A673 (cell line): ENCODE measurements at regions not wholly inside any gene's neighbourhood (a gene's known extent, or its start where the extent isn't known, plus 50 kb on each side); places are given as distances from the start of the nearest gene placed in this dataset.

Experiments
- BruUV-seq: library from RNA; stranded (reverse); fragments of 400-500 nt; replicated peaks from 2 replicates; lab custom pipeline; 2021; lab: Mats Ljungman, UMichigan
- CTCF ChIA-PET: fragments of 300-600 bp; sonication (Branson Sonifier 250); formaldehyde crosslinking; loops from one replicate; lab custom pipeline; 2022; ENCODE audit warnings: antibody characterized with exemption; lab: Charles Lee
- POLR2A ChIA-PET: fragments of 300-600 bp; sonication (Branson Sonifier 250); formaldehyde crosslinking; loops from one replicate; lab custom pipeline; 2022; ENCODE audit warnings: antibody characterized with exemption; ENCODE audit not compliant: low non-redundant PET; lab: Charles Lee
- DNase-seq: peaks from one replicate; pipeline ENCODE4 v3.0.0-alpha.2; 2015; ENCODE audit warnings: low spot score
- H3K27ac ChIP-seq: fragments of 200-600 bp; sonication (generic); 2 replicates; pipeline ENCODE4 v1.5.1; 2016; ENCODE audit warnings: mixed run types, low read depth, mild to moderate bottlenecking, mixed read lengths, antibody characterized with exemption, low read length; ENCODE audit not compliant: poor library complexity, severe bottlenecking
- H3K27me3 ChIP-seq: fragments of 200-600 bp; sonication (generic); replicated peaks from 2 replicates; pipeline ENCODE4 v1.6.1; 2017; ENCODE audit warnings: mixed run types, low read depth, mild to moderate bottlenecking, mixed read lengths, antibody characterized with exemption, low read length; ENCODE audit not compliant: insufficient read depth, poor library complexity
- H3K36me3 ChIP-seq: fragments of 200-600 bp; sonication (generic); 2 replicates; pipeline ENCODE4 v1.6.1; 2016; ENCODE audit warnings: mixed run types, mild to moderate bottlenecking, mixed read lengths, antibody characterized with exemption, low read length; ENCODE audit not compliant: insufficient read depth, poor library complexity, severe bottlenecking
- H3K4me1 ChIP-seq: fragments of 200-600 bp; sonication (generic); 2 replicates; pipeline ENCODE4 v1.6.1; 2017; ENCODE audit warnings: mixed run types, mild to moderate bottlenecking, mixed read lengths, antibody characterized with exemption, low read length; ENCODE audit not compliant: insufficient read depth, poor library complexity, severe bottlenecking
- H3K4me3 ChIP-seq: fragments of 200-600 bp; sonication (generic); 2 replicates; pipeline ENCODE4 v1.5.1; 2016; ENCODE audit warnings: low read depth, mixed run types, mild to moderate bottlenecking, mixed read lengths, low read length; ENCODE audit not compliant: poor library complexity, severe bottlenecking
- H3K9me3 ChIP-seq: fragments of 200-600 bp; sonication (generic); 2 replicates; pipeline ENCODE4 v1.6.1; 2016; ENCODE audit warnings: mixed run types, low read depth, mild to moderate bottlenecking, mixed read lengths, antibody characterized with exemption, low read length; ENCODE audit not compliant: poor library complexity, severe bottlenecking
- EZH2 ChIP-seq: fragments of 200-600 bp; sonication (generic); IDR thresholded peaks from 2 replicates; pipeline ENCODE4 v1.6.1; 2017; ENCODE audit warnings: borderline replicate concordance, low read depth, mild to moderate bottlenecking, mixed read lengths, antibody characterized with exemption, low read length; ENCODE audit not compliant: poor library complexity, severe bottlenecking
- intact Hi-C: fragments of 100-400 bp; cut with micrococcal nuclease; formaldehyde crosslinking; loops from one replicate; pipeline ENCODE4 v1.10.0; 2022; ENCODE audit not compliant: unreplicated experiment
- TF ChIP-seq, protein P1 (sequence below): fragments of 300-800, 200-600 bp; sonication (generic); conservative IDR thresholded peaks from 2 replicates; pipeline ENCODE4 v1.5.1; 2017; ENCODE audit warnings: low read depth, mild to moderate bottlenecking, antibody characterized with exemption, low read length, moderate library complexity, mixed read lengths

- no peaks in the 10 kb centered on the region for H3K36me3 ChIP-seq
- H3K9me3 ChIP-seq = no peaks in the 10 kb centered on the region
- no peak for DNase-seq
- H3K4me1 ChIP-seq = no peaks in the 10 kb centered on the region
- ChIA-PET CTCF (no interaction called here), POLR2A (interaction anchor here (0.6 kb wide), 1 partner anchor 143 kb away, joined by 3 read pairs; no protein-coding TSS in a partner anchor)
- no TSS peak for BruUV-seq
- H3K27me3 ChIP-seq = no peaks in the 10 kb centered on the region
- intact Hi-C loops = no loop called here
- TF ChIP-seq, protein P1, sequence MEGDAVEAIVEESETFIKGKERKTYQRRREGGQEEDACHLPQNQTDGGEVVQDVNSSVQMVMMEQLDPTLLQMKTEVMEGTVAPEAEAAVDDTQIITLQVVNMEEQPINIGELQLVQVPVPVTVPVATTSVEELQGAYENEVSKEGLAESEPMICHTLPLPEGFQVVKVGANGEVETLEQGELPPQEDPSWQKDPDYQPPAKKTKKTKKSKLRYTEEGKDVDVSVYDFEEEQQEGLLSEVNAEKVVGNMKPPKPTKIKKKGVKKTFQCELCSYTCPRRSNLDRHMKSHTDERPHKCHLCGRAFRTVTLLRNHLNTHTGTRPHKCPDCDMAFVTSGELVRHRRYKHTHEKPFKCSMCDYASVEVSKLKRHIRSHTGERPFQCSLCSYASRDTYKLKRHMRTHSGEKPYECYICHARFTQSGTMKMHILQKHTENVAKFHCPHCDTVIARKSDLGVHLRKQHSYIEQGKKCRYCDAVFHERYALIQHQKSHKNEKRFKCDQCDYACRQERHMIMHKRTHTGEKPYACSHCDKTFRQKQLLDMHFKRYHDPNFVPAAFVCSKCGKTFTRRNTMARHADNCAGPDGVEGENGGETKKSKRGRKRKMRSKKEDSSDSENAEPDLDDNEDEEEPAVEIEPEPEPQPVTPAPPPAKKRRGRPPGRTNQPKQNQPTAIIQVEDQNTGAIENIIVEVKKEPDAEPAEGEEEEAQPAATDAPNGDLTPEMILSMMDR = no peak
- TF ChIP-seq EZH2 = no peak
- no peak overlapping the region for H3K4me3 ChIP-seq
- H3K27ac ChIP-seq = no peak overlapping the region
Measured at GRCh38 chr16:65449526-65449925, 327.7 kb upstream of the CDH11 start.

DNA sequence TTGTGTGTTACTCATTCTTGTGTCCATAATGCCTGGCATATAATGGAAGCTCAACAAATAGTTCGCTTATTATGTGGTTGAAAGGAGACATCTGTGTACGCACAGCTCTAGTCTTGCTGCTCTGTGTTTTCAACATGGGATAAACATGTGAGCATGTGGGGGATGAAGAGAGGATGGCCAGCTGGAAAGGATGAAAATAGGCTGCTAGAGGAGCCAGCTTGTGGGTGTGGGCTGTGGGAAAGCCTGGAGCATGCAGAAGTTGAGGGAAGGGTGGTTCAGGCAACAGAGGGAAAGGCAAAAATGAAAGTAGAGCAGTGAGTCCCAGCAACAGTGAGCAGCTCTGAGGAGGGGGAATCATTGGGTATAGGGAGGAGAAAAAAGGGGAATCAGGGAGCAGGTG is 324.6 kb upstream of the CDH11 start:
- ChIA-PET POLR2A (interaction anchor here (0.6 kb wide), 1 partner anchor 1674 kb away, joined by 13 read pairs; no protein-coding TSS in a partner anchor), CTCF (no interaction called here)
- Histone ChIP-seq H3K27me3 (no peaks in the 10 kb centered on the region), H3K4me3 (no peak overlapping the region), H3K36me3 (no peaks in the 10 kb centered on the region), H3K9me3 (no peaks in the 10 kb centered on the region), H3K27ac (no peak overlapping the region), H3K4me1 (no peaks in the 10 kb centered on the region)
- TF ChIP-seq, protein P1 = no peak
- TF ChIP-seq EZH2 = no peak
- DNase-seq = no peak
- BruUV-seq = no TSS peak
- intact Hi-C loops = no loop called here

GRCh38 chr16:65445313-65446260 is 323.7 kb upstream of the CDH11 start:
- Histone ChIP-seq H3K4me3 (no peak overlapping the region), H3K27ac (no peak overlapping the region), H3K27me3 (no peaks in the 10 kb centered on the region), H3K36me3 (no peaks in the 10 kb centered on the region), H3K9me3 (no peaks in the 10 kb centered on the region), H3K4me1 (no peaks in the 10 kb centered on the region)
- intact Hi-C loops = no loop called here
- DNase-seq = no peak
- POLR2A ChIA-PET = no interaction called here
- TF ChIP-seq, protein P1 = no peak
- no peak for TF ChIP-seq EZH2
- BruUV-seq = no TSS peak
- CTCF ChIA-PET = no interaction called here
